B cell (primary cell): ENCODE measurements at regions not wholly inside any gene's neighbourhood (a gene's known extent, or its start where the extent isn't known, plus 50 kb on each side); places are given as distances from the start of the nearest gene placed in this dataset.

Experiments
- EZH2 ChIP-seq: IDR thresholded peaks from 2 replicates; pipeline ENCODE4 v1.6.1; 2012; ENCODE audit warnings: borderline replicate concordance, low read depth, mild to moderate bottlenecking, moderate library complexity, low read length; ENCODE audit not compliant: insufficient read depth, poor library complexity, severe bottlenecking
- TF ChIP-seq, protein P1 (sequence below): fragments of 200-600 bp; IDR thresholded peaks from one replicate; pipeline ENCODE4 v1.8.0; 2022; ENCODE audit warnings: antibody characterized with exemption, mild to moderate bottlenecking

GRCh38 chr6:91099479-91099878, 512.6 kb upstream of the MAP3K7 start:
- TF ChIP-seq, protein P1, sequence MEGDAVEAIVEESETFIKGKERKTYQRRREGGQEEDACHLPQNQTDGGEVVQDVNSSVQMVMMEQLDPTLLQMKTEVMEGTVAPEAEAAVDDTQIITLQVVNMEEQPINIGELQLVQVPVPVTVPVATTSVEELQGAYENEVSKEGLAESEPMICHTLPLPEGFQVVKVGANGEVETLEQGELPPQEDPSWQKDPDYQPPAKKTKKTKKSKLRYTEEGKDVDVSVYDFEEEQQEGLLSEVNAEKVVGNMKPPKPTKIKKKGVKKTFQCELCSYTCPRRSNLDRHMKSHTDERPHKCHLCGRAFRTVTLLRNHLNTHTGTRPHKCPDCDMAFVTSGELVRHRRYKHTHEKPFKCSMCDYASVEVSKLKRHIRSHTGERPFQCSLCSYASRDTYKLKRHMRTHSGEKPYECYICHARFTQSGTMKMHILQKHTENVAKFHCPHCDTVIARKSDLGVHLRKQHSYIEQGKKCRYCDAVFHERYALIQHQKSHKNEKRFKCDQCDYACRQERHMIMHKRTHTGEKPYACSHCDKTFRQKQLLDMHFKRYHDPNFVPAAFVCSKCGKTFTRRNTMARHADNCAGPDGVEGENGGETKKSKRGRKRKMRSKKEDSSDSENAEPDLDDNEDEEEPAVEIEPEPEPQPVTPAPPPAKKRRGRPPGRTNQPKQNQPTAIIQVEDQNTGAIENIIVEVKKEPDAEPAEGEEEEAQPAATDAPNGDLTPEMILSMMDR = no peak
- no peak for TF ChIP-seq EZH2
